ENCODE measurements at regions not wholly inside any gene's neighbourhood (a gene's known extent, or its start where the extent isn't known, plus 50 kb on each side); places are given as distances from the start of the nearest gene placed in this dataset.

- TF ChIP-seq POLR2A (IDR thresholded peaks at IDR 0.05) (no peak), CTCF (IDR thresholded peaks at IDR 0.05) (no peak)
Measured at GRCh38 chr9:89974582-89974981, 369.8 kb downstream of the GADD45G start.
